ENCODE measurements at regions not wholly inside any gene's neighbourhood (a gene's known extent, or its start where the extent isn't known, plus 50 kb on each side); places are given as distances from the start of the nearest gene placed in this dataset.

GRCh38 chr6:137767911-137768690 lies 99.0 kb upstream of the TNFAIP3 start (continued):
- TF ChIP-seq CHD4 (IDR thresholded peaks at IDR 0.05) = no peak
- no peak for TF ChIP-seq IRF5 (IDR thresholded peaks at IDR 0.05; ENCODE audit: borderline replicate concordance)
- no peak for TF ChIP-seq SMC3 (IDR thresholded peaks at IDR 0.05; ENCODE audit: borderline replicate concordance, low read length)
- peak; percentile 11 for TF ChIP-seq MEF2B (IDR thresholded peaks at IDR 0.05; ENCODE audit: partially characterized antibody, poor library complexity, severe bottlenecking)
- 0 out of 2 replicates have a peak, but pooled peaks have one; percentile 30 for TF ChIP-seq SMARCA5 (IDR thresholded peaks at IDR 0.05)
- TF ChIP-seq FOS (IDR thresholded peaks at IDR 0.05; ENCODE audit: borderline replicate concordance, extremely low read depth, insufficient read length) = no peak
- TF ChIP-seq CHD2 (IDR thresholded peaks at IDR 0.05; ENCODE audit: borderline replicate concordance, low read depth, low read length) = no peak
- no peak for TF ChIP-seq ATF7 (IDR thresholded peaks at IDR 0.05; ENCODE audit: low read depth)
- TF ChIP-seq ZNF207 (IDR thresholded peaks at IDR 0.05; ENCODE audit: borderline replicate concordance) = no peak
- no peak for TF ChIP-seq FOXK2 (IDR thresholded peaks at IDR 0.05)
- TF ChIP-seq NR2C1 (IDR thresholded peaks at IDR 0.05) = no peak; the same call in 1 of the 2 replicates
- TF ChIP-seq RELA (IDR thresholded peaks at IDR 0.05; ENCODE audit: borderline replicate concordance, partially characterized antibody) = no peak
- TF ChIP-seq ZNF24 (IDR thresholded peaks at IDR 0.05) = 0 out of 2 replicates have a peak, but pooled peaks have one; percentile 9
- TF ChIP-seq PAX5 (IDR thresholded peaks at IDR 0.05; ENCODE audit: borderline replicate concordance, low read depth, low read length) = no peak
- no peak for TF ChIP-seq CEBPB (IDR thresholded peaks at IDR 0.05; ENCODE audit: borderline replicate concordance in 1 of 2, low read depth in 2 of 2, low read length in 2 of 2)
- no peak for TF ChIP-seq JUND (IDR thresholded peaks at IDR 0.05; ENCODE audit: low read depth, low read length)
- TF ChIP-seq SMAD5 (IDR thresholded peaks at IDR 0.05; ENCODE audit: low read depth) = no peak
- no peak for TF ChIP-seq TCF3 (IDR thresholded peaks at IDR 0.05; ENCODE audit: borderline replicate concordance, insufficient read depth, low read depth, low read length)
- no peak for TF ChIP-seq CHD1 (IDR thresholded peaks at IDR 0.05; ENCODE audit: low read depth, low read length)
- no peak for TF ChIP-seq MTA3 (IDR thresholded peaks at IDR 0.05; ENCODE audit: borderline replicate concordance, low read length)
- TF ChIP-seq RAD21 (IDR thresholded peaks at IDR 0.05; ENCODE audit: insufficient read depth, low read depth, low read length) = no peak
- no peak for TF ChIP-seq MYB (IDR thresholded peaks at IDR 0.05; ENCODE audit: borderline replicate concordance, low read depth, low read length)
- TF ChIP-seq YY1 (IDR thresholded peaks at IDR 0.05; ENCODE audit: low read depth, low read length) = 0 out of 2 replicates have a peak, but pooled peaks have one; percentile 27
